ENCODE measurements at regions not wholly inside any gene's neighbourhood (a gene's known extent, or its start where the extent isn't known, plus 50 kb on each side); places are given as distances from the start of the nearest gene placed in this dataset.

DNA sequence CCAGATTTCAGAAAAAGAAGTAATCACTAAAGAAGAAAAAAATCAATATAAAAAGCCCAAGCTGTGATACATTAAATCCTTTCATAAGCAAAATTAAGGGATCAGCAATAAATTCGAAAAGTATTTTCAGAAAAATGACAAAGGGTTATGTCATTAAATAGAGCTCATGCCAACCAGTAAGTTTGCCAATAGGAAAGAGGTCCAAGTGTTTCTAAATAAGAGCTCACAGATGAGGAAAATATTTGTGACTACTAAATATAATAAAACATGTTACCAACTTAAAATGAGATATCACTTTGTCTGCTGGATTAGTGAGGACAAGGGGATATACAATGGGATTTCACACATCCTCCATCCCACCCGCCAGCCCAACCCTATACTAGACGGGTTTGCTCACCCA, 140.3 kb upstream of the EYA4 start:
- no peaks in the 10 kb centered on the region for H3K27me3 ChIP-seq (ENCODE audit: insufficient read depth, low read length)
- H3K4me2 ChIP-seq (ENCODE audit: low read length), result no peak overlapping the region
- H4K20me1 ChIP-seq (ENCODE audit: insufficient read depth, low read length), result no peaks in the 10 kb centered on the region
- no peaks in the 10 kb centered on the region for H3K79me2 ChIP-seq (ENCODE audit: insufficient read depth, low read length)
- H3F3A ChIP-seq (ENCODE audit: insufficient read depth, low read length), result no peaks in the 10 kb centered on the region
- H3K4me3 ChIP-seq (ENCODE audit: low read depth, low read length, poor library complexity, severe bottlenecking), result no peak overlapping the region
- H3K27ac ChIP-seq (ENCODE audit: low read depth, low read length, poor library complexity, severe bottlenecking), result no peak overlapping the region
- H2AFZ ChIP-seq (ENCODE audit: low read length), result no peak overlapping the region
- no peaks in the 10 kb centered on the region for H3K4me1 ChIP-seq (ENCODE audit: insufficient read depth, low read length, severe bottlenecking)
- H3K9me2 ChIP-seq (ENCODE audit: low read depth, low read length), result no peaks in the 10 kb centered on the region
- no peaks in the 10 kb centered on the region for H3K9me3 ChIP-seq (ENCODE audit: low read length)
- TF ChIP-seq CTCF (IDR thresholded peaks at IDR 0.05; ENCODE audit: low read length), result no peak
- no peak for TF ChIP-seq EZH2 (IDR thresholded peaks at IDR 0.05; ENCODE audit: borderline replicate concordance, low read length)
- H3K36me3 ChIP-seq (ENCODE audit: insufficient read depth, low read length), result no peaks in the 10 kb centered on the region
- H3K9ac ChIP-seq (ENCODE audit: low read length), result no peak overlapping the region

DNA sequence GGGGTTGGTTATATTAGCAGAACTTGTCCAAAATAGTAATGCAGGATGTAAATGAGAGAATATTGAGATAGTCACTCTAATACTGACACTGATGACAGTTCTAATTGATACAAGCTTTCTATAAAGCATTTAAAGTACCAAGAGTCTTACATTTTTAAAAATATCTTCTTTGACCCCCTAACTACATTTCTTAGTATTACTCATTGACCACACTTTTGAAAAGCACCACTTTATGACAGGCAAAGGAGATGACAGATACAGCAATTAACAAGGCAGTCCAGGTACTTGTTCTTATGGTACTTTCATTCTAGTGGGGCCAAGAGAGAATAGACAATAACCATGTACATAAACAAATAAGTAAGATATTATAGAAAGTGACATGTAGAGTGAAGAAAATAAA, 139.4 kb upstream of the EYA4 start:
- no peak overlapping the region for H3K4me2 ChIP-seq (ENCODE audit: low read length)
- TF ChIP-seq EZH2 (IDR thresholded peaks at IDR 0.05; ENCODE audit: borderline replicate concordance, low read length) (no peak), CTCF (IDR thresholded peaks at IDR 0.05; ENCODE audit: low read length) (no peak)

GRCh38 chr6:133106934-133107333, 134.2 kb upstream of the EYA4 start:
- H3K79me2 ChIP-seq (ENCODE audit: insufficient read depth, low read length), result no peaks in the 10 kb centered on the region
- TF ChIP-seq CTCF (IDR thresholded peaks at IDR 0.05; ENCODE audit: low read length), result no peak
- no peak for TF ChIP-seq EZH2 (IDR thresholded peaks at IDR 0.05; ENCODE audit: borderline replicate concordance, low read length)
- H3K4me1 ChIP-seq (ENCODE audit: insufficient read depth, low read length, severe bottlenecking), result no peaks in the 10 kb centered on the region
- no peak overlapping the region for H2AFZ ChIP-seq (ENCODE audit: low read length)
- H3K9me3 ChIP-seq (ENCODE audit: low read length), result no peaks in the 10 kb centered on the region
- H3K4me3 ChIP-seq (ENCODE audit: low read depth, low read length, poor library complexity, severe bottlenecking), result no peak overlapping the region
- H4K20me1 ChIP-seq (ENCODE audit: insufficient read depth, low read length), result no peaks in the 10 kb centered on the region
- H3K9ac ChIP-seq (ENCODE audit: low read length), result no peak overlapping the region
- H3F3A ChIP-seq (ENCODE audit: insufficient read depth, low read length), result no peaks in the 10 kb centered on the region
- H3K36me3 ChIP-seq (ENCODE audit: insufficient read depth, low read length), result no peaks in the 10 kb centered on the region
- no peaks in the 10 kb centered on the region for H3K9me2 ChIP-seq (ENCODE audit: low read depth, low read length)
- H3K4me2 ChIP-seq (ENCODE audit: low read length), result no peak overlapping the region
- H3K27me3 ChIP-seq (ENCODE audit: insufficient read depth, low read length), result no peaks in the 10 kb centered on the region
- H3K27ac ChIP-seq (ENCODE audit: low read depth, low read length, poor library complexity, severe bottlenecking), result no peak overlapping the region

More for the DNA sequence above, 139.4 kb upstream of the EYA4 start:
- H3K4me3 ChIP-seq (ENCODE audit: low read depth, low read length, poor library complexity, severe bottlenecking), result no peak overlapping the region
- H3K9ac ChIP-seq (ENCODE audit: low read length), result no peak overlapping the region
- no peaks in the 10 kb centered on the region for H3K27me3 ChIP-seq (ENCODE audit: insufficient read depth, low read length)
- H3K9me3 ChIP-seq (ENCODE audit: low read length), result no peaks in the 10 kb centered on the region
- H4K20me1 ChIP-seq (ENCODE audit: insufficient read depth, low read length), result no peaks in the 10 kb centered on the region
- H3K79me2 ChIP-seq (ENCODE audit: insufficient read depth, low read length), result no peaks in the 10 kb centered on the region
- H3K9me2 ChIP-seq (ENCODE audit: low read depth, low read length), result no peaks in the 10 kb centered on the region
- H3K4me1 ChIP-seq (ENCODE audit: insufficient read depth, low read length, severe bottlenecking), result no peaks in the 10 kb centered on the region
- no peak overlapping the region for H2AFZ ChIP-seq (ENCODE audit: low read length)
- H3K27ac ChIP-seq (ENCODE audit: low read depth, low read length, poor library complexity, severe bottlenecking), result no peak overlapping the region
- H3F3A ChIP-seq (ENCODE audit: insufficient read depth, low read length), result no peaks in the 10 kb centered on the region
- no peaks in the 10 kb centered on the region for H3K36me3 ChIP-seq (ENCODE audit: insufficient read depth, low read length)

Data from OCI-LY1 (cell line).